Vagina (tissue), 2 donors: ENCODE measurements at regions not wholly inside any gene's neighbourhood (a gene's known extent, or its start where the extent isn't known, plus 50 kb on each side); places are given as distances from the start of the nearest gene placed in this dataset.

Experiments
- DNase-seq, 2 donors: peaks; one replicate each; pipeline ENCODE4 v3.0.0-alpha.2; 2017; ENCODE audit errors: extremely low spot score in 2 of 2
- H3K27ac ChIP-seq: fragments of 200-600 bp; sonication (generic); one replicate; pipeline ENCODE4 v1.5.1; 2019
- H3K27me3 ChIP-seq: fragments of 200-600 bp; sonication (generic); one replicate; pipeline ENCODE4 v1.5.1; 2019
- H3K36me3 ChIP-seq, 2 donors: fragments of 200-600 bp; sonication (generic); one replicate each; pipeline ENCODE4 v1.5.1; 2017 to 2019
- H3K4me1 ChIP-seq: fragments of 200-600 bp; sonication (generic); one replicate; pipeline ENCODE4 v1.5.1; 2019
- H3K4me3 ChIP-seq, 2 donors: fragments of 200-600 bp; sonication (generic); 1 replicate in 1 of 2; 2 replicates in 1 of 2; pipeline ENCODE4 v1.5.1; 2016 to 2019
- H3K9me3 ChIP-seq: fragments of 200-600 bp; sonication (generic); one replicate; pipeline ENCODE4 v1.5.1; 2019
- POLR2A ChIP-seq, 2 donors: fragments of 450-650 bp; IDR thresholded peaks; one replicate each; pipeline ENCODE4 v1.6.1; 2017; ENCODE audit warnings: antibody characterized with exemption in 2 of 2, mild to moderate bottlenecking in 2 of 2, moderate library complexity in 2 of 2
- POLR2AphosphoS5 ChIP-seq, 2 donors: sonication (generic); formaldehyde crosslinking; IDR thresholded peaks; one replicate each; pipeline ENCODE4 v1.9.0; 2017; ENCODE audit warnings: antibody characterized with exemption in 2 of 2, mild to moderate bottlenecking in 2 of 2, low read depth in 1 of 2; ENCODE audit not compliant: insufficient read depth in 1 of 2
- intact Hi-C: fragments of 100-400 bp; cut with DNase I; formaldehyde crosslinking; loops from one replicate; pipeline ENCODE4 v1.15.1; 2023
- TF ChIP-seq, protein P1 (sequence below), 3 experiments: fragments of 450-650 bp in 2 of 3; fragments of 200-600 bp in 1 of 3; sonication (generic) in 1 of 3; IDR thresholded peaks; one replicate each; pipeline ENCODE4 v1.5.1; 2017 to 2019; ENCODE audit warnings: antibody characterized with exemption in 3 of 3, mild to moderate bottlenecking in 2 of 3, moderate library complexity in 2 of 3

DNA sequence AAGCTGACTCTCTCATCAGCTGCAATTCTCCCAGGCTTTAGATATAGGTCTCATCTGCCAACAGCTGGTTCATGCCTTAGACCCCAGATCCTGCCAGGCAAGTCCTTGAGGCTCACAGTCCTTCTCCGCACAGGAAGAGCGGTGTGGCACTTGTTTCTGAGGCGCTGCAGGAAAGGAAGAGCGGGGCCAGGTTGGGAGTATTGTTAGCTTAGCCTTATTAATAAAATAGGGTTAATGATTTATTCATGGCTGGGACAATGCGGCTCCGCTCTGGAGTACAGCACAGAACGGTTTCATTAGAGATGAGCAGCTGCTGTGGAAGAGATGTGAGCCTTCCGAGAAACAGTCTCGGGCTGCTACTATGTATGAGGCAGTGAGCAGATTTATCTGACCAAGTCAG is 78.1 kb downstream of the FZD1 start:
- Histone ChIP-seq H3K27ac (no peak overlapping the region), H3K4me1 (peaks cover 4% of the 10 kb centered on the region), H3K9me3 (no peaks in the 10 kb centered on the region), H3K36me3 (no peaks in the 10 kb centered on the region), H3K27me3 (no peaks in the 10 kb centered on the region), H3K4me3 (no peak overlapping the region)
- TF ChIP-seq POLR2AphosphoS5 (IDR thresholded peaks at IDR 0.05; ENCODE audit: insufficient read depth in 1 of 2, low read depth in 1 of 2) = no peak
- no peak for TF ChIP-seq POLR2A (IDR thresholded peaks at IDR 0.05)
- TF ChIP-seq, protein P1, sequence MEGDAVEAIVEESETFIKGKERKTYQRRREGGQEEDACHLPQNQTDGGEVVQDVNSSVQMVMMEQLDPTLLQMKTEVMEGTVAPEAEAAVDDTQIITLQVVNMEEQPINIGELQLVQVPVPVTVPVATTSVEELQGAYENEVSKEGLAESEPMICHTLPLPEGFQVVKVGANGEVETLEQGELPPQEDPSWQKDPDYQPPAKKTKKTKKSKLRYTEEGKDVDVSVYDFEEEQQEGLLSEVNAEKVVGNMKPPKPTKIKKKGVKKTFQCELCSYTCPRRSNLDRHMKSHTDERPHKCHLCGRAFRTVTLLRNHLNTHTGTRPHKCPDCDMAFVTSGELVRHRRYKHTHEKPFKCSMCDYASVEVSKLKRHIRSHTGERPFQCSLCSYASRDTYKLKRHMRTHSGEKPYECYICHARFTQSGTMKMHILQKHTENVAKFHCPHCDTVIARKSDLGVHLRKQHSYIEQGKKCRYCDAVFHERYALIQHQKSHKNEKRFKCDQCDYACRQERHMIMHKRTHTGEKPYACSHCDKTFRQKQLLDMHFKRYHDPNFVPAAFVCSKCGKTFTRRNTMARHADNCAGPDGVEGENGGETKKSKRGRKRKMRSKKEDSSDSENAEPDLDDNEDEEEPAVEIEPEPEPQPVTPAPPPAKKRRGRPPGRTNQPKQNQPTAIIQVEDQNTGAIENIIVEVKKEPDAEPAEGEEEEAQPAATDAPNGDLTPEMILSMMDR (IDR thresholded peaks at IDR 0.05) = no peak
- DNase-seq = no peak
- intact Hi-C loops = no loop called here

DNA sequence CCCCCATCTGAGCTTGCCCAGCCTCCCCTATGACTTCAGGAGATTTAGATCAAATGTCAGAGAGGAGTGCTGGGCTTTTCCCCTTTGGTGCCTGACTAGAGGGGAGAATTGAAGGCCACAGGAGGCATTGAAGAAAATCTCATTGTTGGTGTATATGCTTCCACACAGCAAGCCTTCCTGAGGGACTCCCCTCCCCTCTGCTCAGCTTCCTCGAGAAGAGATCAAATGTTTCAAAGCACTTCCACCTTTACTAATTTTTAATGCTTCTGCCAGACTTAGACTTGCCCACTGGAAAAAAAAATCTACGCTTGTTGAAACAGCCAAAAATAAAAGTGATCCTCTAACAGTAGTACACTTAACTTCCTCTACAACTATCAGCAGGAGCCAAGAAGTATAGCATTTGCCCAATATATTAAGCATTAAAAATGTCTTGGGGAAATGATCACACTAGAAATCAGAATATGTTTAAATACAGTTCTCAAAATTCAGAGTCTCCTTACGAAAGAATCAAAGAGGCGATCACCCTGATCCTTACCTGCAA is 79.3 kb downstream of the FZD1 start:
- Histone ChIP-seq H3K4me1 (peaks cover 9% of the 10 kb centered on the region), H3K27me3 (no peaks in the 10 kb centered on the region), H3K36me3 (no peaks in the 10 kb centered on the region), H3K9me3 (no peaks in the 10 kb centered on the region), H3K4me3 (no peak overlapping the region), H3K27ac (no peak overlapping the region)
- DNase-seq = no peak
- intact Hi-C loops = no loop called here
- TF ChIP-seq POLR2A (IDR thresholded peaks at IDR 0.05) (no peak), POLR2AphosphoS5 (IDR thresholded peaks at IDR 0.05; ENCODE audit: insufficient read depth in 1 of 2, low read depth in 1 of 2) (no peak)
- TF ChIP-seq, protein P1 (IDR thresholded peaks at IDR 0.05) = no peak

- Histone ChIP-seq H3K4me3 (no peak overlapping the region), H3K36me3 (no peaks in the 10 kb centered on the region), H3K9me3 (no peaks in the 10 kb centered on the region), H3K27me3 (no peaks in the 10 kb centered on the region), H3K4me1 (peaks cover 9% of the 10 kb centered on the region), H3K27ac (no peak overlapping the region)
- TF ChIP-seq, protein P1 (IDR thresholded peaks at IDR 0.05) = no peak
- no peak for TF ChIP-seq POLR2A (IDR thresholded peaks at IDR 0.05)
- TF ChIP-seq POLR2AphosphoS5 (IDR thresholded peaks at IDR 0.05; ENCODE audit: insufficient read depth in 1 of 2, low read depth in 1 of 2) = no peak
- intact Hi-C loops = no loop called here
- no peak for DNase-seq
Observed at GRCh38 chr7:91343996-91344629, 79.9 kb downstream of the FZD1 start.

- no peak for DNase-seq
- Histone ChIP-seq H3K27me3 (no peaks in the 10 kb centered on the region), H3K4me1 (peaks cover 9% of the 10 kb centered on the region), H3K27ac (no peak overlapping the region), H3K36me3 (no peaks in the 10 kb centered on the region), H3K4me3 (no peak overlapping the region), H3K9me3 (no peaks in the 10 kb centered on the region)
- intact Hi-C loops = no loop called here
- TF ChIP-seq POLR2AphosphoS5 (IDR thresholded peaks at IDR 0.05; ENCODE audit: insufficient read depth in 1 of 2, low read depth in 1 of 2) (no peak), POLR2A (IDR thresholded peaks at IDR 0.05) (no peak)
- TF ChIP-seq, protein P1 (IDR thresholded peaks at IDR 0.05) = no peak
Observed at GRCh38 chr7:91344911-91345310, 80.7 kb downstream of the FZD1 start.

DNA sequence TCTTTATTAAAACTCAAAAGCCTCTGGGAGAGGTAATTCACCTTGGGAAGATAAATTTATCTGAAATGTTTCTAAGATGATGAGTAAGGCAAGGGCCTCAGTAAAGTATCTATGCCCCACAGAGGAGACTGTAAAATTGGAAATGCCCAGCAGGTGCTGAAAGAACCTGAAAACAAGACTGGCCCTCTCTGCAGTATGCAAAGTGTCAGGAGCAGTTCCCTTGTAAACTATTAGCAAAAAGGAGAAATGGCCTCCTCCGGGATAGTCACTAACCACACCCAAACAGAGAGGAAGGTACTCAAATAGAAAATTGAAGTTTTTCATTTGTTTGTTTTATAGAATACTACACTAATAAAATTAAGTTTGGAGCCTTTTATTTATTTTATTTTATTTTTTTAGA is 81.2 kb downstream of the FZD1 start:
- no peak for DNase-seq
- H3K27ac ChIP-seq = no peak overlapping the region
- H3K27me3 ChIP-seq = no peaks in the 10 kb centered on the region
- H3K4me1 ChIP-seq = peaks cover 9% of the 10 kb centered on the region
- H3K36me3 ChIP-seq = no peaks in the 10 kb centered on the region
- intact Hi-C loops = no loop called here
- H3K9me3 ChIP-seq = no peaks in the 10 kb centered on the region
- H3K4me3 ChIP-seq = no peak overlapping the region
- TF ChIP-seq POLR2AphosphoS5 (IDR thresholded peaks at IDR 0.05; ENCODE audit: insufficient read depth in 1 of 2, low read depth in 1 of 2) (no peak), POLR2A (IDR thresholded peaks at IDR 0.05) (no peak)
- TF ChIP-seq, protein P1 (IDR thresholded peaks at IDR 0.05) = no peak
